CD4-positive, alpha-beta T cell treated with Interleukin-17A for 1 hour (primary cell): ENCODE measurements at regions not wholly inside any gene's neighbourhood (a gene's known extent, or its start where the extent isn't known, plus 50 kb on each side); places are given as distances from the start of the nearest gene placed in this dataset.

Experiments
- DNase-seq: peaks from one replicate; pipeline ENCODE4 v3.0.0-alpha.2; 2020

- no peak for DNase-seq
Measured at GRCh38 chr19:27776020-27776419, 1436.9 kb downstream of the UQCRFS1 start.

DNA sequence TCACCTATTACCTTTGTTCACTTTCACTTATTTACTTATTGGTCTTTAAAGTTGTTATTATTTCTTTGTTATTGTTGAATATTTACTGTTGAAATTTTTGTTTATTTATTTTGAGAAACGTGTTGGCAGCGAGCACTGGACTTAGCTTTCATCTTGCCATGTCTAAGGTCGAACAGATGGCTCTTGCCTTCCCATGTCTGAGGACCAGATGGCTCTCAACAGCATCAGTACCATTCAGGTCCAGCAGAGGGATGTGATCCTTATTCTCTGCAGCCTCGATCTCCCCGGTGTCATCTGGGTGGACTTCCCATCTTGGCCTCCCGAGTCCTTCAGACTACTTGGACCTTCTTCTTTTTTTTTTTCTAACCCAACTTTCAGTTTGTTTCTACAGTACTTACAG is 1437.6 kb downstream of the UQCRFS1 start:
- DNase-seq = no peak

DNA sequence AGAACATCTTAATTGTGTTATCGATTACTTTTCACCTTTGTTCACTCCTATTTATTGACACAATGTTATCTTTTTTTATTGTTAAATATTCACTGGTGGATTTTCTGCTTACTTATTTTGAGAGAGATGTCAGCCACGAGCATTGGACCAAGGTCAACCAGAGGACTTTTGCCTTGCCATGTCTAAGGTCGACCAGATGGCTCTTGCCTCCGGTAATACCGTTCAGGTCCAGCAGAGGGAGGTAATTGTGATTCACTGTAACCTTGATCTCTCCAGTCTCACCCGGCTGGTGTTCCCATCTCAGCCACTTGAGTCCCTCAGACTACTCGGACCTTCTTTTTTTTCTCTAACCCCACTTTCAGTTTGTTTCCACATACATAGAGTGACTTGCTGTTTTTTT is 1438.1 kb downstream of the UQCRFS1 start:
- DNase-seq = no peak

- no peak for DNase-seq
Measured at GRCh38 chr19:27774337-27774736, 1438.6 kb downstream of the UQCRFS1 start.

GRCh38 chr19:27773318-27774094 is 1439.4 kb downstream of the UQCRFS1 start:
- DNase-seq = no peak

- DNase-seq = no peak
Measured at GRCh38 chr19:27772059-27772458, 1440.9 kb downstream of the UQCRFS1 start.

- no peak for DNase-seq
Measured at GRCh38 chr19:27770095-27770494, 1442.9 kb downstream of the UQCRFS1 start.

DNA sequence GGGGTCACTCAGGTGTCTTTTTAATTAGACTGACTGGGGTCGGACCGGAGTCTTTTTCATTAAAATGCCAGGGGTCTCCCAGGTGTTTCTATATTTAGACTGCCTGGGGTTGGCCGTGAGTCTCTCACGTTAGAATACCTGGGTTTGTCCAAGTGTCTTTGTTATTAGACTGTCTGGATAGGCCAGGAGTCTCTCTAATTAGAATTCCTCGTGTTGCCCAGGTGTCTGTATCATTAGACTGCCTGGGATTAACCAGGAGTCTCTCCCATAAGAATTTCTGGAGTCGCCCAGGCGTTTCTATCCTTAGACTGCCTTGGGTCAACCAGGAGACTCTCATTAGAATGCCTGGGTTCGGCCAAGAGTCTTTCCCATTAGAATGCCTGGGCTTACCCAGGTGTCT is 1445.7 kb downstream of the UQCRFS1 start:
- no peak for DNase-seq

DNA sequence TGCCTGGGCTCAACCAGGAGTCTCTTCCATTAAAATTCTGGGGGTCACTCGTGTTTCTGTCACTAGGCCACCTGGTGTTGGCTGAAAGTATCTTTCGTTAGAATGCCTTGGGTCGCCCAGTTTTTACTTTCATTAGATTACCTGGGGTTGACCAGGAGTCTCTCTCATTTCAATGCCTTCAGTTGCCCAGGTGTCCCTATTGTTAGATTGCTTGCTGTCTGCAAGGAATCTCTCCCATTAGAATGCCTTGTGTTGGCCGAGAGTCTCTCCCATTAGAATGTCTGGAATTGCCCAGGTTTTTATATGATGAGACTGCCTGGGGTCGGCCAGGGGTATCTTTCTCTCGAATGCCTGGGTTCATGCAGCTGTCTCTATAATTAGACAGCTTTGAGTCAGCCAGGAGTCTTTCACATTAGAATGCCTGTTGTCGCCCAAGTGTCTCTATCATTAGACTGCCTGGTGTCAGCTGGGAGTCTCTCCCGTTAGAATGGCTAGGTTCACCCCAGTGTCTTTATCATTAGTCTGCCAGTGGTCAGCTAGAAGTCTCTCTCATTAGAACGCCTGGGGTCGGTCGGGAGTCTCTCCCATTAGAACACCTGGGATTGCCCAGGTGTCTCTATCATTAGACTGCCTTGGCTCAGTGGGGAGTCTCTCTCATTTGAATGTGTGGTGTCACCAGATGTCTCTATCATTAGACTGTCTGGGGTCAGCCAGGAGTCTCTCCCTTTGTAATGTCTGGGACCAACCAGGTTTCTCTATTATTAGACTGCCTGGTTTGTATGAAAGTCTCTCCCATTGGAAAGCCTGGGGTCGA is 1446.8 kb downstream of the UQCRFS1 start:
- DNase-seq = no peak

GRCh38 chr19:27765397-27765796 is 1447.6 kb downstream of the UQCRFS1 start:
- no peak for DNase-seq

GRCh38 chr19:27764186-27764804 is 1448.7 kb downstream of the UQCRFS1 start:
- no peak for DNase-seq

GRCh38 chr19:27762933-27763332 is 1450.0 kb downstream of the UQCRFS1 start:
- no peak for DNase-seq

DNA sequence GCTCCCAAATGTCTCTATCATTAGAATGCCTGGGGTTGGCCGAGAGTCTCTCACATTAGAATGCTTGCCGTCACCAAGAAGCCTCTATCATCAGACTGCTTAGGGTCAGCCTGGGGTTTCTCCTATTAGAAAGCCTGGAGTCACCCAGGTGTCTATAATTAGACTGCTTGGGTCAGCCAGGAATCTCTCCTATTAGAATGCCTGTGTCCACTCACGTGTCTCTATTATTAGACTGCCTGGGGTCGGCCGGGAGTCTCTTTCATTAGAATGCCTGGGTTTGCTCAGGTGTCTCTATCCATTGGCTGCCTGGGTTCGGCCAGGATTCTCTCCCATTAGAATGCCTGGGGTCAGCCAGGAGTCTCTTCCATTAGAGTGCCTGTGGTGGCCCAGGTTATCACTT is 1453.1 kb downstream of the UQCRFS1 start:
- DNase-seq = no peak

DNA sequence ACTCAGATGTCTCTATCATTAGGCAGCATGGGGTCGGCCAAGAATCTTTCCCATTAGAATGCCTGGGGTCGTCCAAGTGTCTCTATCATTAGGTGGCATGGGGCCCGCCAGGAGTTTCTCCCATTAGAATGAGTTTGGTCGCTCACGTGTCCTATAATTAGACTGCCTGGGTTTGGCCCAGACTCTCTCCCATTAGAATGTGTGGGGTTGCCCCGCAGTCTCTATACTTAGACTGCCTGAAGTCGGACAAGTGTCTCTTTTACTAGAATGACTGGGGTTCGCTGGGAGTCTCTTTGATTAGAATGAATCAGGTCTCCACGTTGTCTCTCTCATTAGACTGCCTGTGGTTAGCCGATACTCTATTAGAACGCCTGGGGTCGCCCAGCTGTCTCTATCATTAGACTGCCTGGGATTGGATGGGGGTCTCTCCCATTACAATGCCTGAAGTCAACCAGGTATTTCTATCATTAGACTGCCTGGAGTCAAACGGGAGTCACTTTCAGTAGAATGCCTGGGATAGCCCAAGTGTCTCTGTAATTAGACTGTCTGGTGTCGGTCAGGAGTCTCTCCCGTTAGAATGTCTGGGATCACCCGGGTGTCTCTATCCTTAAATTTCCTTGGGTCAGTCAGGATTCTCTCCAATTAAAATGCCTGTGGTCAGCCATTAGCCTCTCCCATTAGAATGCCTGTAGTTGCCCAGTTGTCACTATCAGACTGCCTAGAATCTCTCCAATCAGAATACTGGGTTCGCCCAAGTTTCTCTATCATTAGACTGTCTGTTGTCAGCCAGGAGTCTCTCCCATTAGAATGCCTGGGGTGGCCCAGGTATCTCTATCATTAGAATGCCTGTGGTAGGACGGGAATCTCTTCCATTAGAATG is 1454.1 kb downstream of the UQCRFS1 start:
- no peak for DNase-seq

DNA sequence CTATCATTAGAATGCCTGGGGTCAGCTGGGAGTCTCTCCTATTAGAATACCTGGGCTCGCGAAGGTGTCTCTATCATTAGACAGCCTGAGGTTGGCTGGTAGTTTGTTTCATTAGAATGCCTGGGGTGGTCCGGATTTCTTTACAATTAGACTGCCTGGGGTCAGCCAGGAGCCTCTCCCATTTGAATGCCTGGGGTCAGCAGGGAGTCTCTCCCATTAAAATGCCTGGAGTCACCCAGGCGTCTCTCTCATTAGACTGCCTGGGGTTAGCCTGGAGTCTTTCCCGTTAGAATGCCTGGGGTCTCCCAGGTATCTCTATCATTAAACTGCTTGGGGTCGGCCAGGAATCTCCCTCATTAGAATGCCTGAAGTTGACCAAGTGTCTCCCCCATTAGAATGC is 1458.3 kb downstream of the UQCRFS1 start:
- DNase-seq = no peak

GRCh38 chr19:27753622-27754021 is 1459.3 kb downstream of the UQCRFS1 start:
- DNase-seq = no peak

DNA sequence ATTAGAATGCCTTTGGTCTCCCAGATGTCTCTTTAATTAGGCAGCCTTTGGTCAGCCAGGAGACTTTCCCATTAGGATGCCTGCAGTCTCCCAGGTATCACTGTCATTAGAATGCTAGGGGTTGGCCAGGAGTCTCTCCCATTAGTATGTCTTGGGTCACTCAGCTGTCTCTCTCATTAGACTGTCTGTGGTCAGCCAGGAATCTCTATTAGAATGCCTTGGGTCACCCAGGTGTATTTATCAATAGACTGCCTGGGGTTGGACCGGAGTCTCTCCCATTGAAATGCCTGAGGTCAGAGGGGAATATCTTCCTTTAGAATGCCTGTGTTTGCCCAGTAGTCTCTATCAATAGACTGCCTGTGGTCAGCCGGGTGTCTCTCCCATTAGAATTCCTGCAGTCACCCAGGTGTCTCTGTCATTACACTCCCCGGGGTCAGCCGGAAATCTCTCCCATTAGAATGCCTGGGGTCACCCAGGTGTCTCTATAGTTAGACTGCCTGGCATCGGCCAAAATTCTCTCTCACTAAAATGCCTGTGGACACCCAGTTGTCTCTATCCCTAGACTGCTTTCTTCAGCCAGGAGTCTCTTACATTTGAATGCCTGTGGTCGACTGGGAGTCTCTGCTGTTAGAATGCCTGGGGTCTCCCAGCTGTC is 1460.3 kb downstream of the UQCRFS1 start:
- DNase-seq = no peak

DNA sequence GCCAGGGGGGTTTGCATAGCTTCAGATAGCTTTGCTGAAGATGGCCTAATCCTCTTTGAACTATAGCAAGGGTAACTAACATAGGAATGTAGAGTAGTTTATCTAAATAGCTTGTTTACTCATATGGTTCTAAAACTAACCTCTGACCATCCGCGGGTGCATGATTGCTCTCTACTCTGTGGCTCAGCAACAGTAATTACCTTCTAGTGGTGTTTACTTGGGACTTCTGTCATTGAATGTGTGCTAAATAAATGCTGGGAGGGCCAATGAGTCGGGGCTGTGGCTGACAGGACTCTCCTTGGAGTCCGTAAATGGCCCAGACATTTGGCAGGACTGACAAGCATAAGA is 1461.9 kb downstream of the UQCRFS1 start:
- DNase-seq = no peak

- no peak for DNase-seq
Measured at GRCh38 chr19:27750391-27751043, 1462.4 kb downstream of the UQCRFS1 start.

DNA sequence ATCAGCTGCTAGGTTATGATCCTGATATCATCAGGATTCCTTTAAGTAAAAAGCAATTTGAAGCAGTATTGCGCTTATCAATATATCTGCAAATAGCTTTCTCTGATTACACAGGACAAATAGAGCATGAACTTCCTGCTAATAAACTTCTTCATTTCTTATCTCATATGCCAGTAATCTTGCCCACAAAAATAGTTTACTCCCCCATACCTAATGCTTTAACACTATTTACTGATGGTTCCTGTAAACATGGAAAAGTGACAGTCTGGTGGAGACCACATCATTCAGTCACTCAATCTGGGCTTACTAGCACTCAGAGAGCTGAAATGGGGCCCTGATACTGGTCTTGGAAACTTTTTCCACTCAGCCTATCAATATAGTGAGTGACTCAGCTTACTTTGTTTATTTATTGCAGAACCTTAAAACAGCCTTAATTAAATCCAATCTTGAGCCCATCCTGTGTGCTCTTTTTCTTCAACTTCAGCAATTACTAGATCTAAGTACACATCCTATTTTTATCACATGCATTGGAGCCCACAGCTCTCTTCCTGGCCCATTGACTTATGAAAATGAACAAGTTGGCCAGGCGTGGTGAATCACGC is 1464.3 kb downstream of the UQCRFS1 start:
- DNase-seq = no peak

- DNase-seq = no peak
Measured at GRCh38 chr19:27746691-27747380, 1466.1 kb downstream of the UQCRFS1 start.
